ENCODE measurements at regions not wholly inside any gene's neighbourhood (a gene's known extent, or its start where the extent isn't known, plus 50 kb on each side); places are given as distances from the start of the nearest gene placed in this dataset.
"Not testable (repeated sequence)": the region's sequence is repeated elsewhere in the genome, so short reads cannot be mapped to it uniquely, and the experiment has no call there.

DNA sequence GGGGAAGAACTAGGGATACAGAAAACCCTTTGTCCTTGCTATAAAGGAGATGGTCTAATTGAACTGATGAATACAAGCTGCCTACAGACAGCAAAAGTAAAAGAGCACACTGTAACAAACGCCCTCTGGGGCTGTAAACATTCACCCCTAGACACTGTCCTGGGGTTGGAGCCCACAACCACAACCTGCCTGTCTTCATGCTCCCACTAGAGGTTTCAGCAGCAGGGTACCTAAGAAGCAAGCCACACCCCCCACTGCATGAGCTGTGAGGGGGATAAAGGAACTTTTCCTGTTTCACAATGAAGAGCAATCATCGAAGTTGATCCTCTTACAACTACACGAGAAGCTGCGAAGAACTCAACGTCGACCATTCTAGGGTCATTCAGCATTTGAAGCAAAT, 90.5 kb upstream of the LUZP2 start:
- no peak overlapping the region for H3K27ac ChIP-seq
- TF ChIP-seq, protein P1, sequence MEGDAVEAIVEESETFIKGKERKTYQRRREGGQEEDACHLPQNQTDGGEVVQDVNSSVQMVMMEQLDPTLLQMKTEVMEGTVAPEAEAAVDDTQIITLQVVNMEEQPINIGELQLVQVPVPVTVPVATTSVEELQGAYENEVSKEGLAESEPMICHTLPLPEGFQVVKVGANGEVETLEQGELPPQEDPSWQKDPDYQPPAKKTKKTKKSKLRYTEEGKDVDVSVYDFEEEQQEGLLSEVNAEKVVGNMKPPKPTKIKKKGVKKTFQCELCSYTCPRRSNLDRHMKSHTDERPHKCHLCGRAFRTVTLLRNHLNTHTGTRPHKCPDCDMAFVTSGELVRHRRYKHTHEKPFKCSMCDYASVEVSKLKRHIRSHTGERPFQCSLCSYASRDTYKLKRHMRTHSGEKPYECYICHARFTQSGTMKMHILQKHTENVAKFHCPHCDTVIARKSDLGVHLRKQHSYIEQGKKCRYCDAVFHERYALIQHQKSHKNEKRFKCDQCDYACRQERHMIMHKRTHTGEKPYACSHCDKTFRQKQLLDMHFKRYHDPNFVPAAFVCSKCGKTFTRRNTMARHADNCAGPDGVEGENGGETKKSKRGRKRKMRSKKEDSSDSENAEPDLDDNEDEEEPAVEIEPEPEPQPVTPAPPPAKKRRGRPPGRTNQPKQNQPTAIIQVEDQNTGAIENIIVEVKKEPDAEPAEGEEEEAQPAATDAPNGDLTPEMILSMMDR (conservative IDR thresholded peaks at IDR 0.05), result no peak
- TF ChIP-seq ZFX (IDR thresholded peaks at IDR 0.05), result no peak

- TF ChIP-seq ZFX (IDR thresholded peaks at IDR 0.05), result no peak
- TF ChIP-seq, protein P1 (conservative IDR thresholded peaks at IDR 0.05), result no peak
- no peak overlapping the region for H3K27ac ChIP-seq
These were observed 89.9 kb upstream of the LUZP2 start for GRCh38 chr11:24406980-24407379.

DNA sequence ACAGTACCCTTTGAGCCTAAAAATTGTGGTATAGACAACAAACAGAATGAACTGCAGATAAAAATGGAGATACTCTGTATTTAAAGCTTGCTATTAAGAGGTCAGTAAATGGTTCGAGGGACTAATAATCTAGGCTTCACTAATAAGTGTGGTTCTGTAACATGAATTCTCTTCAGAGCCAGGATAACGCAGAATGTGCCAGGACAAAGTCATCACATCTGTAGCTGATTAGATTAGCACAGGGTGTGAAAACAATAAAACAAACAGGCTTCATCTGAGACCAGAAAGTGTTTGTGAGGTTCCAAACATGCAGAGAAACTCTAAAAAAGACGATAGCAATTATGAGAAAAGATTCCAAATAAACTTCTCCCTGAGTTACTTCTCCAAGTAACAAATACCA, 89.1 kb upstream of the LUZP2 start:
- no peak for TF ChIP-seq ZFX (IDR thresholded peaks at IDR 0.05)
- TF ChIP-seq, protein P1 (conservative IDR thresholded peaks at IDR 0.05), result no peak
- H3K27ac ChIP-seq, result no peak overlapping the region

- no peak overlapping the region for H3K27ac ChIP-seq
- TF ChIP-seq ZFX (IDR thresholded peaks at IDR 0.05), result no peak
- TF ChIP-seq, protein P1 (conservative IDR thresholded peaks at IDR 0.05), result no peak
These were observed 88.7 kb upstream of the LUZP2 start for GRCh38 chr11:24408202-24408601.

DNA sequence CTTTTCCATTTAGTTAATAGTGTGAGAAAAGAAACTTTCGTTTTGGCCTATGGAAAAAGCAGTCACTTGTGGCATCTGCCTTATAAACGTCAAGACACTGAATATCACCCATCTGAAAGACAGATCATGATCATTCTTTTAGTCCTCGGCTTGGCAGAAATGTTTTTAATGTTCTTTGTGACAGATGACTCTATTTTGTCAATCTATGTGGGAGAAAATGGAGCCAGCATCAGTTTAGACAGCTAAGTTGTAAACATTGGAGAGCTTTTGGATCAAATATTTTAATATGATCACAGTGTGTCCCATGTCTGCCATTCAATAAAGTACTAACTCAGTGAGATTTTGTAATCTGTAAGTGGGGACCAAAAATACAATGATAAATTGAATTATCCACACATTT, 85.1 kb upstream of the LUZP2 start:
- no peak overlapping the region for H3K27ac ChIP-seq
- TF ChIP-seq, protein P1 (conservative IDR thresholded peaks at IDR 0.05), result no peak
- TF ChIP-seq ZFX (IDR thresholded peaks at IDR 0.05), result no peak

- TF ChIP-seq, protein P1 (conservative IDR thresholded peaks at IDR 0.05), result no peak
- no peak for TF ChIP-seq ZFX (IDR thresholded peaks at IDR 0.05)
- no peak overlapping the region for H3K27ac ChIP-seq
These were observed 84.1 kb upstream of the LUZP2 start for GRCh38 chr11:24412722-24413121.

GRCh38 chr11:24413391-24413790, 83.5 kb upstream of the LUZP2 start:
- no peak overlapping the region for H3K27ac ChIP-seq
- no peak for TF ChIP-seq ZFX (IDR thresholded peaks at IDR 0.05)
- TF ChIP-seq, protein P1 (conservative IDR thresholded peaks at IDR 0.05), result no peak

DNA sequence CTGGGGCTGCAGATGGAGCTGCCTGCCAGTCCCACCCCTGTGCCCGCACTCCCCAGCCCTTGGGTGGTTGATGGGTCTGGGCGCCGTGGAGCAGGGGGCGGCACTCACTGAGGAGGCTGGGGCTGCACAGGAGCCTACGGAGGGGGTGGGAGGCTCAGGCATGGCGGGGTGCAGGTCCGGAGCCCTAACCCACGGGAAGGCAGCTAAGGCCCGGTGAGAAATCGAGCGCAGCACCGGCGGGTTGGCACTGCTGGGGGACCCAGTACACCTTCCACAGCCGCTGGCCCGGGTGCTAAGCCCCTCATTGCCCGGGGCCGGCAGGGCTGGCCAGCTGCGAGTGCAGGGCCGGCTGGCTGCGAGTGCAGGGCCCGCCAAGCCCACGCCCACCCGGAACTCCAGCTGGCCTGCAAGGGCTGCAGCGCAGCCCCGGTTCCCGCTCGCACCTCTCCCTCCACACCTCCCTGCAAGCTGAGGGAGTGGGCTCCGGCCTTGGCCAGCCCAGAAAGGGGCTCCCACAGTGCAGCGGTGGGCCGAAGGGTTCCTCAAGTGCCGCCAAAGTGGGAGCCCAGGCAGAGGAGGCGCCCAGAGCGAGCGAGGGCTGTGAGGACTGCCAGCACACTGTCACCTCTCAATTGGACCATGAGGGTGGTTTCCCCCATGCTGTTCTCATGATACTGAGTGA, 80.8 kb upstream of the LUZP2 start:
- not testable (repeated sequence) for H3K27ac ChIP-seq

All from C4-2B (cell line).